Astrocyte (in vitro differentiated cells and primary cell): ENCODE measurements at regions not wholly inside any gene's neighbourhood (a gene's known extent, or its start where the extent isn't known, plus 50 kb on each side); places are given as distances from the start of the nearest gene placed in this dataset.

Experiments used
- DNase-seq: peaks from one replicate; pipeline ENCODE4 v3.0.0-alpha.2; 2010; ENCODE audit warnings: low read depth
- FAIRE-seq: peaks from 2 replicates; lab custom pipeline; 2011; peaks lifted over from hg19 to GRCh38; lab: Jason Lieb, UNC
- H2AFZ ChIP-seq: 2 replicates; pipeline ENCODE4 v1.6.0; 2012; ENCODE audit warnings: low read depth, low read length, inconsistent platforms
- H3K27ac ChIP-seq: 2 replicates; pipeline ENCODE4 v1.5.1; 2011; ENCODE audit warnings: low read depth, low read length, inconsistent platforms
- H3K27me3 ChIP-seq: 2 replicates; pipeline ENCODE4 v1.6.0; 2011; ENCODE audit warnings: low read length, inconsistent platforms; ENCODE audit not compliant: insufficient read depth
- H3K36me3 ChIP-seq: 2 replicates; pipeline ENCODE4 v1.5.1; 2011; ENCODE audit warnings: low read length, inconsistent platforms; ENCODE audit not compliant: insufficient read depth
- H3K4me1 ChIP-seq: 2 replicates; pipeline ENCODE4 v1.5.1; 2011; ENCODE audit warnings: low read length, inconsistent platforms; ENCODE audit not compliant: insufficient read depth
- H3K4me2 ChIP-seq: 2 replicates; pipeline ENCODE4 v1.6.0; 2012; ENCODE audit warnings: low read length, inconsistent platforms
- H3K4me3 ChIP-seq: 2 replicates; pipeline ENCODE4 v1.5.1; 2011; ENCODE audit warnings: low read depth, mild to moderate bottlenecking, low read length, inconsistent platforms; ENCODE audit not compliant: insufficient read depth
- H3K79me2 ChIP-seq: 2 replicates; pipeline ENCODE4 v1.6.0; 2012; ENCODE audit warnings: mild to moderate bottlenecking, low read length, inconsistent platforms; ENCODE audit not compliant: insufficient read depth
- H3K9ac ChIP-seq: 2 replicates; pipeline ENCODE4 v1.6.0; 2012; ENCODE audit warnings: mild to moderate bottlenecking, low read length, inconsistent platforms
- H3K9me3 ChIP-seq: 2 replicates; pipeline ENCODE4 v1.5.1; 2012; ENCODE audit warnings: low read depth, mild to moderate bottlenecking, low read length, inconsistent platforms; ENCODE audit not compliant: insufficient read depth
- H4K20me1 ChIP-seq: 2 replicates; pipeline ENCODE4 v1.6.0; 2012; ENCODE audit warnings: low read length, inconsistent platforms; ENCODE audit not compliant: insufficient read depth
- H3K27ac Mint-ChIP-seq: one replicate; pipeline ENCODE4 v1.8.0; 2021; ENCODE audit warnings: mild to moderate bottlenecking, mixed read lengths; ENCODE audit not compliant: unreplicated experiment
- H3K27me3 Mint-ChIP-seq: one replicate; pipeline ENCODE4 v1.8.0; 2021; ENCODE audit warnings: low read depth, mixed read lengths; ENCODE audit not compliant: unreplicated experiment
- H3K36me3 Mint-ChIP-seq: one replicate; pipeline ENCODE4 v1.8.0; 2021; ENCODE audit warnings: low read depth, mixed read lengths; ENCODE audit not compliant: unreplicated experiment
- H3K4me1 Mint-ChIP-seq: one replicate; pipeline ENCODE4 v1.8.0; 2021; ENCODE audit warnings: low read depth, mixed read lengths; ENCODE audit not compliant: unreplicated experiment
- H3K4me3 Mint-ChIP-seq: one replicate; pipeline ENCODE4 v1.8.0; 2021; ENCODE audit warnings: mild to moderate bottlenecking, moderate library complexity, mixed read lengths; ENCODE audit not compliant: unreplicated experiment
- H3K9me3 Mint-ChIP-seq: one replicate; pipeline ENCODE4 v1.8.0; 2021; ENCODE audit warnings: mild to moderate bottlenecking, mixed read lengths; ENCODE audit not compliant: unreplicated experiment
- CTCF ChIP-seq: IDR thresholded peaks from 2 replicates; pipeline ENCODE4 v1.5.1; 2011; ENCODE audit warnings: low read depth, mild to moderate bottlenecking, inconsistent platforms, low read length, moderate library complexity; ENCODE audit not compliant: insufficient read depth
- EZH2 ChIP-seq: IDR thresholded peaks from 2 replicates; pipeline ENCODE4 v1.6.1; 2012; ENCODE audit warnings: mild to moderate bottlenecking, low read length, inconsistent platforms; ENCODE audit not compliant: insufficient read depth

GRCh38 chr5:35409361-35409760 lies 179.1 kb upstream of the PRLR start:
- H3K9ac ChIP-seq: no peak overlapping the region
- no peaks in the 10 kb centered on the region for H3K4me1 ChIP-seq
- TF ChIP-seq EZH2: no peak
- no peak for TF ChIP-seq CTCF
- Mint-ChIP-seq H3K9me3 (peaks cover 3% of the 10 kb centered on the region), H3K27me3 (no peaks in the 10 kb centered on the region), H3K4me3 (no peak overlapping the region), H3K36me3 (no peaks in the 10 kb centered on the region), H3K27ac (no peak overlapping the region), H3K4me1 (peaks cover 4% of the 10 kb centered on the region)
- no peaks in the 10 kb centered on the region for H3K36me3 ChIP-seq
- FAIRE-seq (no peak), DNase-seq (no peak)
- H3K9me3 ChIP-seq: no peaks in the 10 kb centered on the region
- no peak overlapping the region for H3K4me3 ChIP-seq
- H4K20me1 ChIP-seq: no peaks in the 10 kb centered on the region
- H3K27me3 ChIP-seq: no peaks in the 10 kb centered on the region
- no peaks in the 10 kb centered on the region for H3K79me2 ChIP-seq
- H3K27ac ChIP-seq: no peak overlapping the region
- H3K4me2 ChIP-seq: no peak overlapping the region
- H2AFZ ChIP-seq: no peak overlapping the region

GRCh38 chr5:35408146-35408545 lies 177.9 kb upstream of the PRLR start:
- Histone ChIP-seq H3K4me3 (no peak overlapping the region), H3K9me3 (no peaks in the 10 kb centered on the region), H2AFZ (no peak overlapping the region), H3K9ac (no peak overlapping the region), H3K4me2 (no peak overlapping the region), H3K27ac (no peak overlapping the region), H3K36me3 (no peaks in the 10 kb centered on the region), H4K20me1 (no peaks in the 10 kb centered on the region), H3K27me3 (no peaks in the 10 kb centered on the region), H3K4me1 (no peaks in the 10 kb centered on the region), H3K79me2 (no peaks in the 10 kb centered on the region)
- Mint-ChIP-seq H3K4me1 (peaks cover 4% of the 10 kb centered on the region), H3K9me3 (peaks cover 2% of the 10 kb centered on the region), H3K27me3 (no peaks in the 10 kb centered on the region), H3K36me3 (no peaks in the 10 kb centered on the region), H3K4me3 (no peak overlapping the region), H3K27ac (no peak overlapping the region)
- no peak for FAIRE-seq
- TF ChIP-seq EZH2 (no peak), CTCF (no peak)
- no peak for DNase-seq

GRCh38 chr5:35407697-35408096 lies 177.4 kb upstream of the PRLR start:
- no peak overlapping the region for H3K4me2 ChIP-seq
- no peaks in the 10 kb centered on the region for H3K79me2 ChIP-seq

More at GRCh38 chr5:35407697-35408096, 177.4 kb upstream of the PRLR start:
- H3K27me3 ChIP-seq: no peaks in the 10 kb centered on the region
- H3K4me3 ChIP-seq: no peak overlapping the region
- H3K36me3 Mint-ChIP-seq: no peaks in the 10 kb centered on the region
- no peaks in the 10 kb centered on the region for H3K27me3 Mint-ChIP-seq
- no peak overlapping the region for H3K4me3 Mint-ChIP-seq
- H4K20me1 ChIP-seq: no peaks in the 10 kb centered on the region
- H3K27ac ChIP-seq: no peak overlapping the region
- DNase-seq (no peak), FAIRE-seq (no peak)
- no peaks in the 10 kb centered on the region for H3K4me1 ChIP-seq
- no peak overlapping the region for H3K27ac Mint-ChIP-seq
- H2AFZ ChIP-seq: no peak overlapping the region
- peaks cover 4% of the 10 kb centered on the region for H3K4me1 Mint-ChIP-seq
- no peak for TF ChIP-seq CTCF
- TF ChIP-seq EZH2: no peak
- no peak overlapping the region for H3K9ac ChIP-seq
- no peaks in the 10 kb centered on the region for H3K9me3 Mint-ChIP-seq
- H3K36me3 ChIP-seq: no peaks in the 10 kb centered on the region
- H3K9me3 ChIP-seq: no peaks in the 10 kb centered on the region
